ENCODE measurements at regions not wholly inside any gene's neighbourhood (a gene's known extent, or its start where the extent isn't known, plus 50 kb on each side); places are given as distances from the start of the nearest gene placed in this dataset.
"Not testable (repeated sequence)": the region's sequence is repeated elsewhere in the genome, so short reads cannot be mapped to it uniquely, and the experiment has no call there.

DNA sequence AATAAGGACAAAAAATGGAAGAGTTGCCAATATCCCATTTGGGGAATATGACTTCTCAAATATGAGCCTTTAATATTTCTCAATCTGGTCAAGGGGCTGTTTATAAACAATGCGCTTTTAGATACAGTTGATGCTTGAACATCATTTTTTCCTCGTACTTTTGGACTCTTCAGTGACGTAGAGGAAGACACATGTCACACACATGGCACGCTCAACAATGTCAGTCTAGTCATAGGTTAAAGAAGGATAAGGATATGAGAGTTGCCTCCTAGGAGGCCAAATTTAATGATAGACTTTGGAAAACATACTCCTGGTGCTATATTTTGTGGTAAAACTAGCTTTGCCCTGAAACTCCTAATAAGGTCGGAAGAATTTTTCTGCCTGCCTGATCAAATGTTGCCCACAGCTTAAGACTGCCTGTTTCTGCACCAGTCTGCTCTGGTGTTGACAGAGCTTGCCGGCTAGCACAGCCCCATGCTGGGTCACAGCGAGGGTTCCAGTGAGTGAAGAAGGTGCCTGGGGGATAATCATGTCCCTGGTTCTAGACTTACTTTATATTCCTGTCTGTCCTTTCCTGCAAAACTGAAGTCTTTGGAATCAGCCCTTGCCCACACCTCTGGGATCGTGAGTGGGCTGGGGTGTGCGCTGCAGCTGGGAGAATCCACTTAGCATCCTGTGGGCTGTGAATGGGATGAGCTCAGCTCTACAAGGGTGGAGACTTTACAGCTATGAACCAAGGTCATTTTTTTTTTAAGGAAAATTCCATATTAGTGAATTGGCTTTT is 230.8 kb upstream of the IRX4 start:
- no peak for DNase-seq

DNA sequence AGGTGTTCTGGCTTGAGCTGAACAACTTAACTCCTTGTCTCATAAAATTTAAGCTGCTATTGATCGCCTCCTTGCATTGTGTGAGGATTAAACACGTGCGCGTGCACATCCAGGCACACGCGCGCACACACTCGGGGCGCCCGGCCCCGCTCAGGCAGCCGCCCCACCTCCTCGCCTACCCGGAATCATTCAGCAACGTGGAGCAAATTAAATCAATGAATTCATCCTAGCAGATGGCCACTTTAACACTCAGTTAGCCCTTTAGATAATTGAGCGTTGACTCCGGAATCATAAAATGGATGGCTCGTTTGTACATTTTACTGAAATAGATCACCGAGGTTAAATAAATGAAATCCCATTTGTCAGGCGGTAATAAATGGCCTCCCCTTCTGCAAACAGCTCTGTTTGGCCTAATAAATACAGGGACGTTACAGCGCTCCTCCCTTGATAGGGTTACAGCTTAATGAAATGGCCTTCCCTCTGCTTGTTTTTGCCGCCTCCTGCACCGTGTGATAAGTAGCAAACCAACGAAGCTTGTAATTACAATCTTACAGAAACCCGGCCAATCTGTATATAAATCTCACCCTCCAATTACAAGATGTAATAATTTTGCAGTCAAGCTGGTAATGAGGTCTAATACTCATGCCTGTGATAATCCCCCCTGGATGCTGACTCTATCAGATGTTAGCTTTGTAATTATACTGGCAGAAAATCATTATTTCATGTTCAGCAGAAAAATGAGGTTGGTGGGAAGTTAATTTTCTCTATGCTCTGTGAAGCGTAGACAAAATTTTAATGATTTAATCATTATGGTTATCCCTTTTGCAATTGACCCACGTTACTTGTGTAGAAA is 229.7 kb upstream of the IRX4 start:
- peak; percentile 80 for DNase-seq

DNA sequence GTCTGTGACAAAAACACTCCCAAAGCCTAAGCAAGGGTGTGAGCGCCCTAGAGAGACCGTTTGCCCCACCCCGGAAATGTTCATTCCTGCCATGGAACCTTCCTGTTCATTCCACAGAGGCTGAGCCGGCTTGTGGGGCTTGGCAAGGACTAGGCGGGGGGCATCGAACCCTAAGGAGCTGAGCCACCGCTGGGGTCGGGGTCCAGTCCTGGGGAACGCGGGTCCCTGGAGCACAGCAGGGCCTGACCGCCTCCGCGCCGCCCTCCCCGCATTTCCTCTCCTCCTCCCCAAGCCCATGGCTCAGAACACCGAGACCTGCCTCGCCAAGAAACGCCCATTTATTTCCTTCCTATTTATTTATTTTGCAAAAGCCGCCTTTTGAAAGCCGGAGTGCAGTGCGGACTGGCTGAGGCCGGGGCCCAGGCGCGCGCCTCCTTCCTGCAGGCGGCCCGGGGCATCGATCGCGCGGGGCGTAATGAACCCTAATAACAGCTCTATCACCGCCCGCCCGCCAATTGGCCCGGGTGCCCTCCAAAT is 228.9 kb upstream of the IRX4 start:
- DNase-seq = no peak

GRCh38 chr5:2110934-2111462 is 228.3 kb upstream of the IRX4 start:
- no peak for DNase-seq

GRCh38 chr5:2110137-2110933 is 227.6 kb upstream of the IRX4 start:
- DNase-seq = no peak

- no peak for DNase-seq
Measured at GRCh38 chr5:2109566-2109965, 226.8 kb upstream of the IRX4 start.

DNA sequence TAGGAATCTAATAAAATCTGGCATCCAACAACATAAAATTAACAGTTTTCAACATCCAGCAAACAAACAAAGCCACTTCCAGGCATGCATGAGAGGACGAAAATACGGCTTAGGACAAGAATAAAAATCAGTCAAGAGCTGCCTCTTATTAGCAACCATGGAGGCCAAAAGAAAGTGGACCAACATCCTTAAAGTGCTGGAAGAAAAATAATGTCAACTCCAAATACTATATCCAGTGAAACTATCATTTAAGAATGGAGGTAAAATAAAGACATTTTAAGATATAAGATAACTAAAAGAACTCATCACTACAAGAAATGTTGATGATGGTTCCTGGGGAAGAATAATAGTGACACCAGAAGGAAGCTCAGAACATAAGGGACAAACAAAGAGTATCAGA is 224.0 kb upstream of the IRX4 start:
- no peak for DNase-seq

GRCh38 chr5:2105141-2105540 is 222.4 kb upstream of the IRX4 start:
- no peak for DNase-seq

- DNase-seq = no peak
Measured at GRCh38 chr5:2103940-2104339, 221.2 kb upstream of the IRX4 start.

GRCh38 chr5:2102819-2103776 is 220.4 kb upstream of the IRX4 start:
- no peak for DNase-seq

- DNase-seq = no peak
Measured at GRCh38 chr5:2101685-2102084, 219.0 kb upstream of the IRX4 start.

- DNase-seq = no peak
Measured at GRCh38 chr5:2096887-2097505, 214.3 kb upstream of the IRX4 start.

DNA sequence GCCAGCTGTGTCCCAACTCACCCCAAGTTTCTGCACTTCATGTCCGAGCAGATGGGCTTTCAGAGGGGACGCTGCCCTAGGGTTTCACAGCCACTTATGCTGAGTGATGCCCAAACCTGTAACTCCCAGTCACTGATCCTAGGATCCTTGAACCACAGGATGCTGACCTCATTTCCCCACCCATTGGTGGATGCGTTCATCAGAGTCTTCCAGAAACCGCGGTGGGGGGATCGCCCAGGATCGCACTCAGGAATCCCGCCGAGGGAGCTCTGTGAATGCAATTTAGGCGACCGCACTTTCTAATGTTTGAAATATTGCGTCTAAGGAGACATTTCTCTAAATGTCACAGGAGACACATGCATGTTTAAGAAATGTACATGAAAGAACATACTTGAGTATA is 212.3 kb upstream of the IRX4 start:
- DNase-seq = no peak

DNA sequence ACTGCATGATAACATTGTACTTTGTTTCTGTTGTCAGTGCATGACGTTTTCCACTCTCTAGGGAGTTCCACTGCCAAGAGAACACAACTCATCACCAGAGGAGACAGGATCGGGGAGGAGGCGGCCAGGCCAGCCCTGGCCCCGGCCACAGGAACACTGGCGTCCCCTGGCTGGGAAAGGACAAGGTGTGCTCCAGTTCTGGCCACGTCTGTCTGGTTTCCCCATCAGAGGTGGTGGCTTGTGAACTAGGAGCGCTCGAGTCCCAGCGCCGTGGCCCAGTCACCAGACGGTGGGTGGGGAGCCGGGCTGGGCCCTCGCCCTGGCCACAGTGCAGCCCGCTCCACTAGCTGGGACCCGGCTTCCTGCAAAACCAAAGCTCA is 211.9 kb upstream of the IRX4 start:
- no peak for DNase-seq

- DNase-seq = no peak
Measured at GRCh38 chr5:2093859-2094615, 211.3 kb upstream of the IRX4 start.

- DNase-seq = no peak
Measured at GRCh38 chr5:2091921-2092320, 209.2 kb upstream of the IRX4 start.

DNA sequence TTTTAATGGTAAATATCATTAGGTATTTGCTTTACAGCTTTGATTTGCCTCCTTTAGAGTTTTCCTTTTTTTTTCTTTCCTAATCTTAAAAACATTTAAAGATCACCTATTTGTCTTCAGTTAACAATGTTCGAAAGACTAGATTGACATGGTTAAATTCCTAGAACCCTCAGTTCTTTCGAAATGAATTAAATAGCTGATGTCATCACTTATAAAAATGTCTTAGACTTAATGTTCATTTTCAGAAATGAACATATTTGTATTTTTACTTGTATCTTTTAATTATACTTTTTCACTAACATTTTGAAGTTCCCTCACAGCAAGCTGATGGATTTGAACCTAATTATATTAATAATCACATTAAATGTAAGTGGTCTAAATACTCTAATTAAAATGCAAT is 205.3 kb upstream of the IRX4 start:
- DNase-seq = no peak

DNA sequence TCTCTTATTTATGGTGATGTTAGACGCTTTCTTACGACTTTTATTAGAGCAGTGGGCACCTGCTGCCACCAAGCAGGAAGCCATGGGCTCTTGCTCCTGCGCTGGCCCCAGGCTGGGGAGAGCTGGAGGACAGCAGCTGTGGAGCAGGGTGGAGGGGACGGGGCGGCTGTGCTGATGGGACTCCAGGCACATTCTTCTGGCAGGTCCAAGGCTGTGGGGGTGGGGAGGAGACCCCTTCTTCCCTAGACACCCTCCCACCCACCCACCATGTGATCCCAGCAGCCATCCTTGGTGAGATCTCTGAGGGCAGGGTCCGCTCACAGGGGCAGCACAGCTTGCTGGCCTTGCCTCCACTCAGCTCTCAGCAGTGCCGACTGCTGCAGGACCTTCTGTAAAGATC is 192.6 kb upstream of the IRX4 start:
- DNase-seq = no peak

DNA sequence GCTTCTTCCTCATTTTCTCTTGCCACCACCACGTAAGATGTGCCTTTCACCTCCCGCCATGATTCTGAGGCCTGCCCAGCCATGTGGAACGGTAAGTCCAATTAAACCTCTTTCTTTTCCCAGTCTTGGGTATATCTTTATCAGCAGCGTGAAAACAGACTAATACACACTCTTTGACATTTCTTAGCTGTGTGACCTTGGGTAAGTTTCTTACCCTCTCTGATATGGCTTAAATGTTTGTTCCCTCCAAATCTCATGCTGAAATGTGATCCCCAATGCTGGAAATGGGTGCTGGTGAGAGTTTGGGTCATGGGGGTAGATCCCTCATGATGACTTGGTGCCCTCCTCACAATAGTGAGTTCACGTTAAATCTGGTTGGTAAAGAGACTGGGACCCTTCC is 188.8 kb upstream of the IRX4 start:
- no peak for DNase-seq

DNA sequence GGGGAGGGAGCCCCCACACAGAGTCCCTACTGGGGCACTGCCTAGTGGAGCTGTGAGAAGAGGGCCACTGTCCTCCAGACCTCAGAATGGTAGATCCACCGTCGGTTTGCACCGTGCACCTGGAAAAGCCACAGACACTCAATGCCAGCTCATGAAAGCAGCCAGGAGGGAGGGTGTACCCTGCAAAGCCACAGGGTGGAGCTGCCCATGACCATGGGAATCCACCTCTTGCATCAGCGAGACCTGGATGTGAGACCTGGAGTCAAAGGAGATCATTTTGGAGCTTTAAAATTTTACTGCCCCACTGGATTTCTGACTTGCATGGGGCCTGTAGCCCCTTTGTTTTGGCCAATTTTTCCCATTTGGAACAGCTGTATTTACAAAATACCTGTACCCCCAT is 188.1 kb upstream of the IRX4 start:
- not testable (repeated sequence) for DNase-seq

- DNase-seq = no peak
Measured at GRCh38 chr5:2068531-2068930, 185.8 kb upstream of the IRX4 start.
